Astrocyte (in vitro differentiated cells and primary cell): ENCODE measurements at regions not wholly inside any gene's neighbourhood (a gene's known extent, or its start where the extent isn't known, plus 50 kb on each side); places are given as distances from the start of the nearest gene placed in this dataset.
A peak's percentile ranks its signal among the peaks of the same experiment; 100 is the strongest.

Source experiments
- DNase-seq: peaks from one replicate; pipeline ENCODE4 v3.0.0-alpha.2; 2010; ENCODE audit warnings: low read depth
- FAIRE-seq: peaks from 2 replicates; lab custom pipeline; 2011; peaks lifted over from hg19 to GRCh38; lab: Jason Lieb, UNC
- H2AFZ ChIP-seq: 2 replicates; pipeline ENCODE4 v1.6.0; 2012; ENCODE audit warnings: low read depth, low read length, inconsistent platforms
- H3K27ac ChIP-seq: 2 replicates; pipeline ENCODE4 v1.5.1; 2011; ENCODE audit warnings: low read depth, low read length, inconsistent platforms
- H3K27me3 ChIP-seq: 2 replicates; pipeline ENCODE4 v1.6.0; 2011; ENCODE audit warnings: low read length, inconsistent platforms; ENCODE audit not compliant: insufficient read depth
- H3K36me3 ChIP-seq: 2 replicates; pipeline ENCODE4 v1.5.1; 2011; ENCODE audit warnings: low read length, inconsistent platforms; ENCODE audit not compliant: insufficient read depth
- H3K4me1 ChIP-seq: 2 replicates; pipeline ENCODE4 v1.5.1; 2011; ENCODE audit warnings: low read length, inconsistent platforms; ENCODE audit not compliant: insufficient read depth
- H3K4me2 ChIP-seq: 2 replicates; pipeline ENCODE4 v1.6.0; 2012; ENCODE audit warnings: low read length, inconsistent platforms
- H3K4me3 ChIP-seq: 2 replicates; pipeline ENCODE4 v1.5.1; 2011; ENCODE audit warnings: low read depth, mild to moderate bottlenecking, low read length, inconsistent platforms; ENCODE audit not compliant: insufficient read depth
- H3K79me2 ChIP-seq: 2 replicates; pipeline ENCODE4 v1.6.0; 2012; ENCODE audit warnings: mild to moderate bottlenecking, low read length, inconsistent platforms; ENCODE audit not compliant: insufficient read depth
- H3K9ac ChIP-seq: 2 replicates; pipeline ENCODE4 v1.6.0; 2012; ENCODE audit warnings: mild to moderate bottlenecking, low read length, inconsistent platforms
- H3K9me3 ChIP-seq: 2 replicates; pipeline ENCODE4 v1.5.1; 2012; ENCODE audit warnings: low read depth, mild to moderate bottlenecking, low read length, inconsistent platforms; ENCODE audit not compliant: insufficient read depth
- H4K20me1 ChIP-seq: 2 replicates; pipeline ENCODE4 v1.6.0; 2012; ENCODE audit warnings: low read length, inconsistent platforms; ENCODE audit not compliant: insufficient read depth
- H3K27ac Mint-ChIP-seq: one replicate; pipeline ENCODE4 v1.8.0; 2021; ENCODE audit warnings: mild to moderate bottlenecking, mixed read lengths; ENCODE audit not compliant: unreplicated experiment
- H3K27me3 Mint-ChIP-seq: one replicate; pipeline ENCODE4 v1.8.0; 2021; ENCODE audit warnings: low read depth, mixed read lengths; ENCODE audit not compliant: unreplicated experiment
- H3K36me3 Mint-ChIP-seq: one replicate; pipeline ENCODE4 v1.8.0; 2021; ENCODE audit warnings: low read depth, mixed read lengths; ENCODE audit not compliant: unreplicated experiment
- H3K4me1 Mint-ChIP-seq: one replicate; pipeline ENCODE4 v1.8.0; 2021; ENCODE audit warnings: low read depth, mixed read lengths; ENCODE audit not compliant: unreplicated experiment
- H3K4me3 Mint-ChIP-seq: one replicate; pipeline ENCODE4 v1.8.0; 2021; ENCODE audit warnings: mild to moderate bottlenecking, moderate library complexity, mixed read lengths; ENCODE audit not compliant: unreplicated experiment
- H3K9me3 Mint-ChIP-seq: one replicate; pipeline ENCODE4 v1.8.0; 2021; ENCODE audit warnings: mild to moderate bottlenecking, mixed read lengths; ENCODE audit not compliant: unreplicated experiment
- EZH2 ChIP-seq: IDR thresholded peaks from 2 replicates; pipeline ENCODE4 v1.6.1; 2012; ENCODE audit warnings: mild to moderate bottlenecking, low read length, inconsistent platforms; ENCODE audit not compliant: insufficient read depth
- TF ChIP-seq, protein P1 (sequence below): IDR thresholded peaks from 2 replicates; pipeline ENCODE4 v1.5.1; 2011; ENCODE audit warnings: low read depth, mild to moderate bottlenecking, inconsistent platforms, low read length, moderate library complexity; ENCODE audit not compliant: insufficient read depth

DNA sequence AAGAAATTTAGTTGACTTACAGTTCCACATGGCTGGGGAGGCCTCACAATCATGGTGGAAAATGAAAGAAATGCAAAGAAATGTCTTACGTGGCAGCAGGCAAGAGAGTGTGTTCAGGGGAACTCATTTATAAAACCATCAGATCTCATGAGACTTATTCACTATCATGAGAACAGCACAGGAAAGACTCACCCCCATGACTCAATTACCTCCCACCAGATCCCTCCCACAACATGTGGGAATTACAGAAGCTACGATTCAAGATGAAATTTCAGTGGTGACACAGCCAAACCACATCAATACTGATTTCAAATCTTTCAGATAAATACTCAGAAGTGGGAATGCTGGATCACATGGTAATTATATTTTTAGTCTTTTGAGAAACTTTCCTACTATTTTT lies 1357.9 kb downstream of the SLITRK5 start:
- H3K4me3 Mint-ChIP-seq, result no peak overlapping the region
- Histone ChIP-seq H3K36me3 (no peaks in the 10 kb centered on the region), H3K4me2 (no peak overlapping the region), H3K4me3 (no peak overlapping the region), H3K79me2 (no peaks in the 10 kb centered on the region), H3K9ac (no peak overlapping the region), H3K9me3 (peaks cover 7% of the 10 kb centered on the region), H3K27ac (no peak overlapping the region), H2AFZ (no peak overlapping the region), H3K4me1 (no peaks in the 10 kb centered on the region), H4K20me1 (no peaks in the 10 kb centered on the region), H3K27me3 (no peaks in the 10 kb centered on the region)
- peaks cover 4% of the 10 kb centered on the region for H3K9me3 Mint-ChIP-seq
- TF ChIP-seq, protein P1, sequence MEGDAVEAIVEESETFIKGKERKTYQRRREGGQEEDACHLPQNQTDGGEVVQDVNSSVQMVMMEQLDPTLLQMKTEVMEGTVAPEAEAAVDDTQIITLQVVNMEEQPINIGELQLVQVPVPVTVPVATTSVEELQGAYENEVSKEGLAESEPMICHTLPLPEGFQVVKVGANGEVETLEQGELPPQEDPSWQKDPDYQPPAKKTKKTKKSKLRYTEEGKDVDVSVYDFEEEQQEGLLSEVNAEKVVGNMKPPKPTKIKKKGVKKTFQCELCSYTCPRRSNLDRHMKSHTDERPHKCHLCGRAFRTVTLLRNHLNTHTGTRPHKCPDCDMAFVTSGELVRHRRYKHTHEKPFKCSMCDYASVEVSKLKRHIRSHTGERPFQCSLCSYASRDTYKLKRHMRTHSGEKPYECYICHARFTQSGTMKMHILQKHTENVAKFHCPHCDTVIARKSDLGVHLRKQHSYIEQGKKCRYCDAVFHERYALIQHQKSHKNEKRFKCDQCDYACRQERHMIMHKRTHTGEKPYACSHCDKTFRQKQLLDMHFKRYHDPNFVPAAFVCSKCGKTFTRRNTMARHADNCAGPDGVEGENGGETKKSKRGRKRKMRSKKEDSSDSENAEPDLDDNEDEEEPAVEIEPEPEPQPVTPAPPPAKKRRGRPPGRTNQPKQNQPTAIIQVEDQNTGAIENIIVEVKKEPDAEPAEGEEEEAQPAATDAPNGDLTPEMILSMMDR, result no peak
- TF ChIP-seq EZH2, result no peak
- no peak overlapping the region for H3K27ac Mint-ChIP-seq
- DNase-seq, result peak; percentile 22
- no peaks in the 10 kb centered on the region for H3K36me3 Mint-ChIP-seq
- H3K4me1 Mint-ChIP-seq, result no peaks in the 10 kb centered on the region
- no peak for FAIRE-seq
- no peaks in the 10 kb centered on the region for H3K27me3 Mint-ChIP-seq

- H3K36me3 ChIP-seq, result no peaks in the 10 kb centered on the region
- no peaks in the 10 kb centered on the region for H4K20me1 ChIP-seq
- H3K4me3 ChIP-seq, result no peak overlapping the region
- no peaks in the 10 kb centered on the region for H3K27me3 ChIP-seq
- H3K27ac ChIP-seq, result no peak overlapping the region
- H3K4me1 Mint-ChIP-seq, result no peaks in the 10 kb centered on the region
- no peak overlapping the region for H3K27ac Mint-ChIP-seq
- H3K4me1 ChIP-seq, result no peaks in the 10 kb centered on the region
- FAIRE-seq, result no peak
- no peak overlapping the region for H3K4me3 Mint-ChIP-seq
- peaks cover 4% of the 10 kb centered on the region for H3K9me3 Mint-ChIP-seq
- H2AFZ ChIP-seq, result no peak overlapping the region
- H3K36me3 Mint-ChIP-seq, result no peaks in the 10 kb centered on the region
- no peak for TF ChIP-seq EZH2
- TF ChIP-seq, protein P1, result no peak
- H3K4me2 ChIP-seq, result no peak overlapping the region
- no peaks in the 10 kb centered on the region for H3K27me3 Mint-ChIP-seq
- DNase-seq, result no peak
- no peaks in the 10 kb centered on the region for H3K79me2 ChIP-seq
- H3K9ac ChIP-seq, result no peak overlapping the region
- H3K9me3 ChIP-seq, result peaks cover 10% of the 10 kb centered on the region
Measured at GRCh38 chr13:89034015-89034414, 1362.8 kb downstream of the SLITRK5 start.

DNA sequence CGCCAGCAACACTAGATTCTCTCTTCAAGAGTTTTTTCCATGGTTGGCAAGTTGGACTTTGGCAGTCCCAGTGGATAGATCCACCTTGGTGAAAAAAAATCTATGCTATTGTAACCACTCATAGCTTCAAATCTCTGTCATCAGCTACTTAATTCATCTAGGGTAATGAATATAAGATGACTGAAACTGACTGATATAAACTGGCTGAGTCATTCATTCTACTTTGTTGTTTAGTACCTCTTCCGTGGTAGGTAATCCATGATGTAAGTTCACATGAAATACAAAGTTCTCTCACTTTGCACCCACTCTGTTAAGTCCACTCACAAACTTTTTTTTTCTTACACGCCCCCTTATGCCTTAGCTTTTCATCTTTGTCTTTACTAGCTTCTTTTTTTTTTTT lies 1381.5 kb downstream of the SLITRK5 start:
- DNase-seq (no peak), FAIRE-seq (no peak)
- TF ChIP-seq EZH2, result no peak
- TF ChIP-seq, protein P1, result no peak
- H3K9me3 Mint-ChIP-seq, result no peaks in the 10 kb centered on the region
- Histone ChIP-seq H2AFZ (no peak overlapping the region), H3K9ac (no peak overlapping the region), H3K9me3 (no peaks in the 10 kb centered on the region), H4K20me1 (no peaks in the 10 kb centered on the region), H3K4me2 (no peak overlapping the region), H3K4me3 (no peak overlapping the region), H3K79me2 (no peaks in the 10 kb centered on the region), H3K27ac (no peak overlapping the region), H3K27me3 (no peaks in the 10 kb centered on the region), H3K4me1 (no peaks in the 10 kb centered on the region), H3K36me3 (no peaks in the 10 kb centered on the region)
- no peaks in the 10 kb centered on the region for H3K27me3 Mint-ChIP-seq
- H3K36me3 Mint-ChIP-seq, result no peaks in the 10 kb centered on the region
- H3K4me3 Mint-ChIP-seq, result no peak overlapping the region
- H3K4me1 Mint-ChIP-seq, result no peaks in the 10 kb centered on the region
- H3K27ac Mint-ChIP-seq, result no peak overlapping the region
